Left lobe of liver (tissue), 2 donors: ENCODE measurements at regions not wholly inside any gene's neighbourhood (a gene's known extent, or its start where the extent isn't known, plus 50 kb on each side); places are given as distances from the start of the nearest gene placed in this dataset.
"Not testable (repeated sequence)": the region's sequence is repeated elsewhere in the genome, so short reads cannot be mapped to it uniquely, and the experiment has no call there.

Source experiments
- ATAC-seq: fragments of 200-7000 bp; cut with Tn5 transposase; one replicate; pipeline ENCODE4 v1.9.1; 2020; ENCODE audit warnings: mild to moderate bottlenecking, moderate library complexity
- DNase-seq: peaks from one replicate; pipeline ENCODE4 v3.0.0-alpha.2; 2020; ENCODE audit warnings: low spot score
- donor health status: DM: no; HTN: no; CAD: no; lungs with moderate emphysema.
- donor health status: DM: no; HTN: yes; CAD: no.

DNA sequence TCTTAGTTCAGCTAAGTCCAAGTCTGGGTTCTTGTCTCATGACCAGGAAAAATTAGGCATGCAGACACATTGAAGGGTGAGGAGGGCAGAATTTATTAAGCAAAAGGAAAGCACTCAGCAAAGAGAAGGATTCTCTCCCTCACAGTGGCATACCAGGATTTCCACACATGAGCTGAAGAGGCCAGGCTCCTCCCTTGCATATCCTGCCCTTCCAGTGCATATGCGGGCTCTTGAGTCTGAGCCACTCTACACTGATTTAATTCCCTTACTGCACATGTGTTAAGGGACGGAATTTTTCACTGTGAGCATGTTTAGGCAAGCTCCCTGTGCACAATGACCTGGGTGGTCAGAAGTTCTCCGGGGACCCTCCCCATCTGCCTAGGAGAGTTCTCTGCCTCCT is 652.7 kb upstream of the POM121L12 start:
- no peak for DNase-seq
- ATAC-seq: no peak

DNA sequence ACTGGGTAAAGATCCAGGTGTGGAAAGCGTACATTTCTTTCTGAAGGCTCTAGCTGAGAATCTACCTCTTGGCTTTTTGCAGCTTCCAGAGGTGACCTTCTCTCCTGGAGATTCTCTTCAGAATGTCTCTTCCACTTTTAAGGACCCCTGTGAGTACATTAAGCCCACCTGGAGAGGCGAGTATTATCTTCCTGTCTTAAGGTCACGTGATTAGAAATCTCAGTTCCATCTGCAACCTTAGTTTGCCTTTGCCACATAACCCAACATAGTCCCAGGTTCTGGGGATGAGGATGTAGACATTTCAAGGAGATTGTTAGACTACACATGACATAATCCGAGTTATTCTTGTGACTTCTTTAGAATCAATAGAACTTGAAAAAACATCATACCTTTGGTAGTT is 665.5 kb upstream of the POM121L12 start:
- ATAC-seq (no peak), DNase-seq (no peak)

DNA sequence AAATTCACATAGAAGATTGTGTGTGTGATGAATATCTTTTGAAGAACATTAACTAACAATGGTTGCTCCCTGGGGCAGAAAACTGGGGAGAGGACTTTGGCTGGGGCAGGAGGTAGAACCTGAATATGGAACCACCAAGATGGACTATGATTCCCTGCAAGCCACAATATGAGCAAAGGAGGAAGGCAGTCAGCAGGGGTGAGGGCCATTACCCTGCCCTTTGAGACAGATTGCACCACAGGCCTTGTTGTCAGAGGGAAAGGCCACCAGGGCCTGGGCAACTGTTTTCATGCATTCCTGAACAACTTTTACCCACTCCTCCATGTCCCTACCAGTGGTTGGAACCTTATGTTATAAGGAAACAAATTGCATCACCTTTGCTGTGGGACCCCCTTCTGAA is 670.1 kb upstream of the POM121L12 start:
- peak; percentile 98 for ATAC-seq
- DNase-seq: peak; percentile 70

GRCh38 chr7:52362521-52362920 is 672.9 kb upstream of the POM121L12 start:
- DNase-seq (no peak), ATAC-seq (no peak)

GRCh38 chr7:52360541-52360940 is 674.9 kb upstream of the POM121L12 start:
- DNase-seq (no peak), ATAC-seq (no peak)

- DNase-seq: no peak
Observed at GRCh38 chr7:52355053-52355452, 680.4 kb upstream of the POM121L12 start.

GRCh38 chr7:52352013-52352981 is 683.1 kb upstream of the POM121L12 start:
- no peak for ATAC-seq
- DNase-seq: no peak

More at GRCh38 chr7:52355053-52355452, 680.4 kb upstream of the POM121L12 start:
- ATAC-seq: no peak

DNA sequence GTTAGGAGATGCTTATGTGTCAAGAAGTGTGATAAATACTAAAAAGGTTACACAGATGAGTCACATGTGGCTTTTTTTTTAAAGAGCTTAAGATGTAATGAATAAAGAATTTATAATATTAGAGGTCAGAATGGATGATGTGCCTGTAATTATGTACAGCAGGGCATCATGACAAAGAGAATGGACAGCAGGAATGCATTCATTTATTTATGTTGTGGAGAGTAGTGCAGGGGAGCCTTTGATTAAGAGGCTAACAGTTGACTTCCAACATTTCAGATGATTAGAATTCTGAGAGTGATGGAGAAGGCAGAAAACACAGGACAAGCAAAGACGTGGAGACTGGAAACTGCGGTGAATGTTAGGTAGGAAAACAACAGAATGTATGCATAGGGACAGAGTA is 691.4 kb upstream of the POM121L12 start:
- ATAC-seq (no peak), DNase-seq (no peak)

DNA sequence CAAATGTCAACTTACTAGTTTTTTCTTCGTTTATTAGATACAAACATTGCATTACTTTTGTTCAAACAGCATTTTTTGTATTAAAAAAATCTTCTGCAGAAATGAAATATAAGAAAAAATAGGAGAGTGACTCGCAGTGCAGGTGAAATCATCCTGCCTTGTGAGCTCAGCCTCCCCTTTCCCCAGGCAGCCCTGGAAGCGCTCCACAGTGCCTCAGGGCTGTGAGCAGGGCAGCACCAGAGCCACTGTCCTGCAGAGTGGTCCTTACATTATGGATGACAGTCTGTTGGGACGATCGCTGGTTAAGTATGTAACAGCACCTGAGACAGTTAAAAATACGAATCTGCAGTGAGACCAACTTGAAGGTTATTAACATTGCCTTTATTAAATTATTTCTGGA is 695.4 kb upstream of the POM121L12 start:
- ATAC-seq: no peak
- DNase-seq: no peak

DNA sequence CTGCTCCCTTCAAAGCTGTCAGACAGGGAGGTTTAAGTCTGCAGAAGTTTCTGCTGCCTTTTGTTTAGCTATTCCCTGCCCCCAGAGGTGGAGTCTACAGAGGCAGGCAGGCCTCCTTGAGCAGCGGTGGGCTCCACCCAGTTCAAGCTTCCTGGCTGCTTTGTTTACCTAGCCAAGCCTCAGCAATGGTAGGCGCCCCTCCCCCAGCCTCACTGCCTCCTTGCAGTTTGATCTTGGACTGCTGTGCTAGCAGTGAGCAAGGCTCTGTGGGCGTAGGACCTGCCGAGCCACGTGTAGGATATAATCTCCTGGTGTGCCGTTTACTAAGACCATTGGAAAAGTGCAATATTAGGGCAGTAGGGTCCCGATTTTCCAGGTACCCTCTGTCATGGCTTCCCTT is 707.1 kb upstream of the POM121L12 start:
- not testable (repeated sequence) for DNase-seq, ATAC-seq

- DNase-seq: no peak
- no peak for ATAC-seq
Observed at GRCh38 chr7:52325237-52325636, 710.2 kb upstream of the POM121L12 start.

GRCh38 chr7:52323202-52323746 is 712.2 kb upstream of the POM121L12 start:
- ATAC-seq (no peak), DNase-seq (no peak)

GRCh38 chr7:52320610-52321009 is 714.8 kb upstream of the POM121L12 start:
- no peak for ATAC-seq

DNA sequence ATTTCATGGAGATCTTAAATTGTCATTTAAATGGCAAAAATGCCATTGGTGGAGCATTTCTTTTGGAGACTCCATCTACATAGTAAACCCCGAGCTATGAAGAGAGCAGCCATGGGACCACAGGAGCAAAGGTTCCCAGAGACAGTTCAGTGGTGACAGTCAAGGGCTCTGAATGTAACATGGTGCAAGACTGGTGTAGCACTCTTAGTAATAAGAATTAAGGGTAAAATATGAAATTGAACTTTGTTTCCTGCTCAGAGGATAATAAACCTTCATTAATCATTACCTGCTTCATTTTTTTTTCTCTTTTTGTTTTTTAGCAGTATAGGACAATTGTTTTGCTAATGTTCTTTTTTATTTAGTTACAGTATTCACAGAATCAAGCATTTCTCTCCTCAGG is 717.5 kb upstream of the POM121L12 start:
- ATAC-seq: no peak
- no peak for DNase-seq

More at GRCh38 chr7:52320610-52321009, 714.8 kb upstream of the POM121L12 start:
- no peak for DNase-seq

DNA sequence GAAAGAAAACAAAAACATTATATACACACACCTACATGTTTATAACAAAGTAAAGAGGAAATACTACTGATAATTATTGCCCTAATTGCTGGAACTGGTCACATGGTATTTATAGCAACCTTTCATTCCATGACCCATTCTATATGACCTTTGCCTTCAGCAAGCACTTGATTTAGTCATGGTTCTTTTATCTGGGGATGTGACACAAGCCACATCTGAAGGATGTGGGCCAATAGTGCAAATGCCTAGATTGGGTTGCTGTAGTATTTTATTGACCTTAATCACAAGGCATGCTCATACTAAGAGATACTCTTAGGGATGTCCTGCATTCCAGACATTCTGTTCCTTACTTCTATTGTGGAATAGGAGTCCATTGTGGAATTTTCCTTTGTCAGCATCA is 723.5 kb upstream of the POM121L12 start:
- no peak for ATAC-seq
- no peak for DNase-seq

GRCh38 chr7:52309631-52310030 is 725.8 kb upstream of the POM121L12 start:
- ATAC-seq: no peak
- DNase-seq: no peak

DNA sequence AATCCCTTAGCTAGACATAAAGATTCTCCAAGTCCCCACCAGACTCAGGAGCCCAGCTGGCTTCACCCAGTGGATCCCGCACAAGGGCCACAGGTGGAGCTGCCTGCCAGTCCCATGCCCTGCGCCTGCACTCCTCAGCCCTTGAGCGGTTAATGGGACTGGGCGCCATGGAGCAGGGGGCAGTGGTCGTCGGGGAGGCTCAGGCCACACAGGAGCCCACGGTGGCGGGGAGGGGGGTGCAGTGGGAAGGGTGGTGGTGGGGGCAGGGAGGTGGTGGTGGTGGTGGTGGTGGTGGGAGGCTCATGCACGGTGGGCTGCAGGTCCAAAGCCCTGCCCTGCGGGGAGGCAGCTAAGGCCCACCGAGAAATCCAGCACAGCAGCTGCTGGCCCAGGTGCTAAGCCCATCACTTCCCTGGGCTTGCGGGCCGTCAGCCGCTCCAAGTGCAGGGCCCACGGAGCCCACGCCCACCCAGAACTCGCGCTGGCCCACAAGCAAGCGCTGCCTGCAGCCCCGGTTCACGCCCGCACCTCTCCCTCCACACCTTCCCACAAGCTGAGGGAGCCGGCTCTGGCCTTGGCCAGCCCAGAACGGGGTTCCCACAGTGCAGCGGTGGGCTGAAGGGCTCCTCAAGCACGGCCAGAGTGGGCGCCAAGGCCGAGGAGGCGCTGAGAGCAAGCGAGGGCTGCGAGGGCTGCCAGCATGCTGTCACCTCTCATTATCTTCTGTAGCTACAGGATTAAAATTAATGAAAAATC is 732.5 kb upstream of the POM121L12 start:
- DNase-seq (no peak), ATAC-seq (no peak)

- ATAC-seq: no peak
- DNase-seq: no peak
Observed at GRCh38 chr7:52297128-52297527, 738.3 kb upstream of the POM121L12 start.

DNA sequence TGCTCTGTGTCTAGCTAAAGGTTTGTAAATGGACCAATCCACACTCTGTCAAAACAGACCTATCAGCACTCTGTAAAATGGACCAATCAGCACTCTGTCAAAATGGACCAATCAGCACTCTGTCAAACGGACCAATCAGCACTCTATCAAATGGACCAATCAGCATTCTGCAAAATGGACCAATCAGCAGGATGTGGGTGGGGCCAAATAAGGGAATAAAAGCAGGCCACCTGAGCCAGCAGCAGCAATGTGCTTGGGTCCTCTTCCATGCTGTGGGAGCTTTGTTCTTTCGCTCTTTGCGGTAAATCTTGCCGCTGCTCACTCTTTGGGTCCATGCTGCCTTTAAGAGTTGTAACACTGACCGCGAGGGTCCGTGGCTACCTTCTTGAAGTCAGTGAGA is 740.5 kb upstream of the POM121L12 start:
- DNase-seq: no peak

GRCh38 chr7:52289247-52289646 is 746.2 kb upstream of the POM121L12 start:
- ATAC-seq (peak; percentile 70), DNase-seq (no peak)

More for the DNA sequence above, 740.5 kb upstream of the POM121L12 start:
- ATAC-seq: no peak

- DNase-seq: no peak
- ATAC-seq: no peak
Observed at GRCh38 chr7:52287698-52288097, 747.7 kb upstream of the POM121L12 start.

- ATAC-seq (peak; percentile 79), DNase-seq (no peak)
Observed at GRCh38 chr7:52285689-52286088, 749.7 kb upstream of the POM121L12 start.
